ENCODE measurements at regions not wholly inside any gene's neighbourhood (a gene's known extent, or its start where the extent isn't known, plus 50 kb on each side); places are given as distances from the start of the nearest gene placed in this dataset.

GRCh38 chr4:184958127-184958922 is 60.0 kb upstream of the HELT start:
- TF ChIP-seq SIN3A (IDR thresholded peaks at IDR 0.05; ENCODE audit: borderline replicate concordance, low read depth, low read length) (no peak), CTCF (IDR thresholded peaks at IDR 0.05) (no peak), CHD2 (IDR thresholded peaks at IDR 0.05; ENCODE audit: low read length, partially characterized antibody) (no peak), TAF1 (IDR thresholded peaks at IDR 0.05; ENCODE audit: borderline replicate concordance, low read depth, low read length) (no peak), POLR2AphosphoS5 (IDR thresholded peaks at IDR 0.05; ENCODE audit: low read depth, low read length) (no peak), NRF1 (IDR thresholded peaks at IDR 0.05; ENCODE audit: low read depth, low read length) (no peak), MXI1 (IDR thresholded peaks at IDR 0.05; ENCODE audit: low read depth, low read length) (no peak), FOXM1 (IDR thresholded peaks at IDR 0.05; ENCODE audit: low read depth) (no peak), GABPA (IDR thresholded peaks at IDR 0.05; ENCODE audit: low read depth) (no peak), ZBTB33 (IDR thresholded peaks at IDR 0.05; ENCODE audit: borderline replicate concordance, low read depth) (no peak), EP300 (IDR thresholded peaks at IDR 0.05; ENCODE audit: borderline replicate concordance in 1 of 2, low read depth in 1 of 2, low read length in 1 of 2) (no peak), EZH2phosphoT487 (IDR thresholded peaks at IDR 0.05; ENCODE audit: borderline replicate concordance, low read depth) (no peak), NFIC (IDR thresholded peaks at IDR 0.05; ENCODE audit: borderline replicate concordance) (no peak), FOXJ3 (CRISPR knock-in tag; IDR thresholded peaks at IDR 0.05) (no peak)

Data from SK-N-SH (cell line).